Activated CD4-positive, alpha-beta T cell treated with anti-CD3 and anti-CD28 coated beads, Interleukin-2, amount 50 U/mL, for 48 hours (primary cell): ENCODE measurements at regions not wholly inside any gene's neighbourhood (a gene's known extent, or its start where the extent isn't known, plus 50 kb on each side); places are given as distances from the start of the nearest gene placed in this dataset.
"Not testable (repeated sequence)": the region's sequence is repeated elsewhere in the genome, so short reads cannot be mapped to it uniquely, and the experiment has no call there.

Source experiments
- DNase-seq, 2 experiments: peaks; one replicate each; pipeline ENCODE4 v3.0.0-alpha.2; 2020

- not testable (repeated sequence) for DNase-seq
Measured at GRCh38 chr3:125831005-125831750, 137.8 kb upstream of the ROPN1B start.

- not testable (repeated sequence) for DNase-seq
Measured at GRCh38 chr3:125835562-125835961, 133.4 kb upstream of the ROPN1B start.

GRCh38 chr3:125836011-125836551 is 132.9 kb upstream of the ROPN1B start:
- peak; percentile 12 to 23 for DNase-seq

- not testable (repeated sequence) for DNase-seq
Measured at GRCh38 chr3:125836786-125837185, 132.2 kb upstream of the ROPN1B start.

- DNase-seq = not testable (repeated sequence)
Measured at GRCh38 chr3:125838857-125839256, 130.1 kb upstream of the ROPN1B start.

- DNase-seq = not testable (repeated sequence)
Measured at GRCh38 chr3:125840465-125840864, 128.5 kb upstream of the ROPN1B start.

GRCh38 chr3:125847966-125848365 is 121.0 kb upstream of the ROPN1B start:
- not testable (repeated sequence) for DNase-seq

GRCh38 chr3:125855006-125855405 is 114.0 kb upstream of the ROPN1B start:
- not testable (repeated sequence) for DNase-seq

GRCh38 chr3:125860547-125860946 is 108.4 kb upstream of the ROPN1B start:
- DNase-seq = peak; percentile 24 to 42

- DNase-seq = not testable (repeated sequence)
Measured at GRCh38 chr3:125862841-125863254, 106.1 kb upstream of the ROPN1B start.

- not testable (repeated sequence) for DNase-seq
Measured at GRCh38 chr3:125864532-125864931, 104.4 kb upstream of the ROPN1B start.

- not testable (repeated sequence) for DNase-seq
Measured at GRCh38 chr3:125886006-125886405, 83.0 kb upstream of the ROPN1B start.

- not testable (repeated sequence) for DNase-seq
Measured at GRCh38 chr3:125899181-125899580, 69.8 kb upstream of the ROPN1B start.

- not testable (repeated sequence) for DNase-seq
Measured at GRCh38 chr3:125901473-125901872, 67.5 kb upstream of the ROPN1B start.

GRCh38 chr3:125903780-125904455 is 65.1 kb upstream of the ROPN1B start:
- not testable (repeated sequence) for DNase-seq

GRCh38 chr3:125907279-125907678 is 61.7 kb upstream of the ROPN1B start:
- not testable (repeated sequence) for DNase-seq

- DNase-seq = not testable (repeated sequence)
Measured at GRCh38 chr3:125910851-125911250, 58.1 kb upstream of the ROPN1B start.

- DNase-seq = peak; percentile 5 to 14
Measured at GRCh38 chr3:125914608-125915436, 54.2 kb upstream of the ROPN1B start.

- DNase-seq = not testable (repeated sequence)
Measured at GRCh38 chr3:125915437-125915787, 53.6 kb upstream of the ROPN1B start.

- peak; percentile 100 for DNase-seq
Measured at GRCh38 chr3:125915792-125916375, 53.1 kb upstream of the ROPN1B start.

- DNase-seq = peak in 1 of 2 experiments; percentile 98
Measured at GRCh38 chr3:125916376-125916978, 52.5 kb upstream of the ROPN1B start.

GRCh38 chr3:125917020-125917549 is 51.9 kb upstream of the ROPN1B start:
- DNase-seq = peak; percentile 26 to 37
